SK-N-SH (cell line): ENCODE measurements at regions not wholly inside any gene's neighbourhood (a gene's known extent, or its start where the extent isn't known, plus 50 kb on each side); places are given as distances from the start of the nearest gene placed in this dataset.

Experiments
- CTCF ChIA-PET: fragments of 300-600, 350-600 bp; formaldehyde crosslinking; extraction: SDS; loops from one replicate; lab custom pipeline; 2021; lab: Yijun Ruan, JAX
- POLR2A ChIA-PET: fragments of 350-600 bp; sonication (Branson Sonifier 250); formaldehyde crosslinking; extraction: SDS; loops from one replicate; lab custom pipeline; 2020; ENCODE audit warnings: antibody characterized with exemption, inconsistent platforms; lab: Yijun Ruan, JAX
- DNase-seq: peaks from one replicate; pipeline ENCODE4 v3.0.0; 2012
- H2AFZ ChIP-seq: fragments of 200-600 bp; sonication (generic); 2 replicates; pipeline ENCODE4 v1.8.1; 2016; ENCODE audit warnings: antibody characterized with exemption, mild to moderate bottlenecking, low read depth
- H3F3A ChIP-seq: fragments of 200-600 bp; sonication (generic); replicated peaks from 2 replicates; pipeline ENCODE3; 2016; ENCODE audit warnings: antibody characterized with exemption, mild to moderate bottlenecking; ENCODE audit not compliant: insufficient read depth
- H3K27ac ChIP-seq, 2 experiments: fragments of 200-500 bp in 1 of 2; fragments of 200-600 bp in 1 of 2; sonication (Bioruptor generic) in 1 of 2; sonication (generic), shearing (Covaris generic) in 1 of 2; 2 replicates each; pipeline versions ENCODE4 v1.5.1 to v1.6.1; 2014 to 2016; ENCODE audit warnings: low read depth in 2 of 2, inconsistent platforms in 1 of 2, low read length in 1 of 2, mild to moderate bottlenecking in 1 of 2, mixed read lengths in 1 of 2
- H3K27me3 ChIP-seq: fragments of 200-600 bp; sonication (generic), shearing (Covaris generic); 2 replicates; pipeline ENCODE4 v1.6.1; 2016; ENCODE audit warnings: mixed run types; ENCODE audit not compliant: insufficient read depth
- H3K36me3 ChIP-seq, 2 experiments: fragments of 200-500 bp in 1 of 2; fragments of 200-600 bp in 1 of 2; sonication (Bioruptor generic) in 1 of 2; sonication (generic) in 1 of 2; replicated peaks in 1 of 2; 2 replicates each; pipeline versions ENCODE3 to v1.5.1; 2014 to 2016; ENCODE audit warnings: low read length in 1 of 2, mild to moderate bottlenecking in 1 of 2; ENCODE audit not compliant: insufficient read depth in 2 of 2, control insufficient read depth in 1 of 2
- H3K4me1 ChIP-seq, 2 experiments: fragments of 200-500 bp in 1 of 2; fragments of 200-600 bp in 1 of 2; sonication (Bioruptor generic) in 1 of 2; sonication (generic), shearing (Covaris generic) in 1 of 2; 2 replicates each; pipeline versions ENCODE4 v1.5.1 to v1.6.1; 2014 to 2016; ENCODE audit warnings: low read depth in 1 of 2, low read length in 1 of 2, mixed run types in 1 of 2; ENCODE audit not compliant: insufficient read depth in 2 of 2, control insufficient read depth in 1 of 2
- H3K4me2 ChIP-seq: fragments of 200-600 bp; sonication (generic), shearing (Covaris generic); 2 replicates; pipeline ENCODE4 v1.6.1; 2017; ENCODE audit warnings: mixed run types
- H3K4me3 ChIP-seq, 2 experiments: fragments of 200-500 bp in 1 of 2; fragments of 200-600 bp in 1 of 2; sonication (Bioruptor generic) in 1 of 2; sonication (generic), shearing (Covaris generic) in 1 of 2; 2 replicates each; pipeline versions ENCODE4 v1.5.1 to v1.8.1; 2014 to 2016; ENCODE audit warnings: low read depth in 2 of 2, inconsistent platforms in 1 of 2, low read length in 1 of 2, mild to moderate bottlenecking in 1 of 2, mixed read lengths in 1 of 2, moderate library complexity in 1 of 2
- H3K79me2 ChIP-seq: fragments of 200-600 bp; sonication (generic); 2 replicates; pipeline ENCODE4 v1.8.1; 2017; ENCODE audit warnings: mild to moderate bottlenecking; ENCODE audit not compliant: insufficient read depth
- H3K9ac ChIP-seq: fragments of 200-600 bp; sonication (generic); 2 replicates; pipeline ENCODE4 v1.6.1; 2017; ENCODE audit warnings: mixed run types
- H3K9me2 ChIP-seq: fragments of 200-600 bp; sonication (generic); 2 replicates; pipeline ENCODE4 v1.6.1; 2017; ENCODE audit warnings: mixed run types
- H3K9me3 ChIP-seq: fragments of 200-600 bp; sonication (generic); 2 replicates; pipeline ENCODE4 v1.6.1; 2017; ENCODE audit warnings: mixed run types, mild to moderate bottlenecking, moderate library complexity
- H4K20me1 ChIP-seq: fragments of 200-600 bp; sonication (generic); 2 replicates; pipeline ENCODE4 v1.6.1; 2017; ENCODE audit warnings: mild to moderate bottlenecking, mixed run types; ENCODE audit not compliant: insufficient read depth
- CHD2 ChIP-seq: fragments of 150-350 bp; IDR thresholded peaks from 2 replicates; pipeline ENCODE4 v1.6.1; 2018; ENCODE audit warnings: low read length; ENCODE audit not compliant: partially characterized antibody
- CTCF ChIP-seq: fragments of 200-600 bp; sonication (generic); IDR thresholded peaks from 2 replicates; pipeline ENCODE4 v1.6.1; 2017; ENCODE audit warnings: antibody characterized with exemption, mild to moderate bottlenecking, moderate library complexity
- ELF1 ChIP-seq: IDR thresholded peaks from 2 replicates; pipeline ENCODE4 v1.4.0; 2012
- GATA2 ChIP-seq: sonication (generic); formaldehyde crosslinking; IDR thresholded peaks from 2 replicates; pipeline ENCODE4 v1.5.0; 2020; ENCODE audit warnings: mild to moderate bottlenecking, missing genetic modification reagents
- NFIC ChIP-seq: IDR thresholded peaks from 2 replicates; pipeline ENCODE4 v1.4.0; 2012; ENCODE audit warnings: borderline replicate concordance
- NRF1 ChIP-seq: IDR thresholded peaks from 2 replicates; pipeline ENCODE4 v1.6.1; 2012; ENCODE audit warnings: low read depth, mild to moderate bottlenecking, low read length
- PBX3 ChIP-seq: IDR thresholded peaks from 2 replicates; pipeline ENCODE4; 2012
- SMC3 ChIP-seq: IDR thresholded peaks from 2 replicates; pipeline ENCODE4 v1.6.1; 2012; ENCODE audit warnings: low read depth, low read length, improper control_type of control experiment
- USF1 ChIP-seq: IDR thresholded peaks from 2 replicates; pipeline ENCODE4 v1.4.0; 2012; ENCODE audit warnings: low read depth, borderline replicate concordance
- WGBS: methylation state at CpG from one replicate; pipeline ENCODE4 v1.1.6; 2017; ENCODE audit warnings: low lambda C conversion rate; 5-methylcytosine and 5-hydroxymethylcytosine counted together
- TF ChIP-seq, protein P1 (sequence below): IDR thresholded peaks from 2 replicates; pipeline ENCODE4 v1.4.0; 2012; ENCODE audit warnings: low read depth, borderline replicate concordance

DNA sequence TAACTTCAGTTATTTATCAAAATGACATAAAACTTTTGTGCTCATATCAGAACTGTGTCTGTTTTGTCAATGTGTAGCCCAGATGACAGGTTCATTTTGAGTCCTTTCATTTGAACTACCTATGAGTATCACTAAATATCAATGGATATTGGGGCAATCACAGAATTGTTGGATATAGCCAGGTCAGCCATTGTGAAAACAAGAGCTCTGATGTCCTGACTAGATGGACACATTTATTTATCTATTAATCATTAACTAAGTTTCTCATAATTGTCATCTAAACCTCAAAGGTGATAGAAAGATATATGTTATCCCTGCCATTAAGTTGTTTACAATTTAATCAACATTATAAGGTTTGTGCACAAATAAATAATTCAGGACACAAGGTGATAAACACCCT is 638.3 kb upstream of the GRIA3 start:
- H3K27me3 ChIP-seq: no peaks in the 10 kb centered on the region
- H3K9ac ChIP-seq: no peak overlapping the region
- H3K4me2 ChIP-seq: no peak overlapping the region
- H3F3A ChIP-seq: no peaks in the 10 kb centered on the region
- no peaks in the 10 kb centered on the region for H3K36me3 ChIP-seq
- TF ChIP-seq, protein P1, sequence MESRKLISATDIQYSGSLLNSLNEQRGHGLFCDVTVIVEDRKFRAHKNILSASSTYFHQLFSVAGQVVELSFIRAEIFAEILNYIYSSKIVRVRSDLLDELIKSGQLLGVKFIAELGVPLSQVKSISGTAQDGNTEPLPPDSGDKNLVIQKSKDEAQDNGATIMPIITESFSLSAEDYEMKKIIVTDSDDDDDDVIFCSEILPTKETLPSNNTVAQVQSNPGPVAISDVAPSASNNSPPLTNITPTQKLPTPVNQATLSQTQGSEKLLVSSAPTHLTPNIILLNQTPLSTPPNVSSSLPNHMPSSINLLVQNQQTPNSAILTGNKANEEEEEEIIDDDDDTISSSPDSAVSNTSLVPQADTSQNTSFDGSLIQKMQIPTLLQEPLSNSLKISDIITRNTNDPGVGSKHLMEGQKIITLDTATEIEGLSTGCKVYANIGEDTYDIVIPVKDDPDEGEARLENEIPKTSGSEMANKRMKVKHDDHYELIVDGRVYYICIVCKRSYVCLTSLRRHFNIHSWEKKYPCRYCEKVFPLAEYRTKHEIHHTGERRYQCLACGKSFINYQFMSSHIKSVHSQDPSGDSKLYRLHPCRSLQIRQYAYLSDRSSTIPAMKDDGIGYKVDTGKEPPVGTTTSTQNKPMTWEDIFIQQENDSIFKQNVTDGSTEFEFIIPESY: no peak
- TF ChIP-seq GATA2: no peak
- TF ChIP-seq CHD2: no peak
- no peaks in the 10 kb centered on the region for H4K20me1 ChIP-seq
- ChIA-PET CTCF (no interaction called here), POLR2A (no interaction called here)
- H3K4me3 ChIP-seq: no peak overlapping the region
- no peaks in the 10 kb centered on the region for H3K9me2 ChIP-seq
- no peaks in the 10 kb centered on the region for H3K9me3 ChIP-seq
- no peak overlapping the region for H3K27ac ChIP-seq
- no peaks in the 10 kb centered on the region for H3K4me1 ChIP-seq
- no peaks in the 10 kb centered on the region for H3K79me2 ChIP-seq
- DNase-seq: no peak
- H2AFZ ChIP-seq: no peak overlapping the region

DNA sequence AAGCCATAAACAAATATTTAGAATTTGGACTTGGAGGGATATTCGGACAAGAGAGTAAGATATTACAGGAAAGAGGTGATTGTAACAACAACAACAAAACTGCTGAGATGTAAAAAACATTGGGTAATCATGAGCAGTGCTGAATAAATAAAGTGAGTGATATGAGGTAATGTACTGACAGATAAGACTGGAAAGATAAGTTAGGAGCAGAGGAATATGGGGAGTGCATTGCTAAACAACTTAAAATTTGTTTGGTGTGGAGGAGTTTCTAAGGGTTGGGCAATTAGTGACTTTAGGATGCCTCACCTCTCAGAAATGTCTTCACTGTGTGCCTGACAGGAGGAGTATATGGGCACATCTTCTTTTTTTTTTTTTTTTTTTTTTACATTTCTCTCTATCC is 637.8 kb upstream of the GRIA3 start:
- Histone ChIP-seq H4K20me1 (no peaks in the 10 kb centered on the region), H3K36me3 (no peaks in the 10 kb centered on the region), H3K4me1 (no peaks in the 10 kb centered on the region), H3K4me3 (no peak overlapping the region), H3K27ac (no peak overlapping the region), H3K9me2 (no peaks in the 10 kb centered on the region), H3K79me2 (no peaks in the 10 kb centered on the region), H3K27me3 (no peaks in the 10 kb centered on the region), H3F3A (no peaks in the 10 kb centered on the region), H2AFZ (no peak overlapping the region), H3K9me3 (no peaks in the 10 kb centered on the region), H3K9ac (no peak overlapping the region), H3K4me2 (no peak overlapping the region)
- no peak for DNase-seq
- CTCF ChIA-PET: no interaction called here
- POLR2A ChIA-PET: no interaction called here
- no peak for TF ChIP-seq CTCF
- TF ChIP-seq USF1: no peak
- no peak for TF ChIP-seq NFIC
- 12% methylated on average over 1 of the region's 1 CpG for WGBS

- H3K27ac ChIP-seq: no peak overlapping the region
- H3K27me3 ChIP-seq: no peaks in the 10 kb centered on the region
- no peak overlapping the region for H3K4me2 ChIP-seq
- H3F3A ChIP-seq: no peaks in the 10 kb centered on the region
- H2AFZ ChIP-seq: no peak overlapping the region
- no peaks in the 10 kb centered on the region for H3K36me3 ChIP-seq
- H3K4me3 ChIP-seq: no peak overlapping the region
- no peaks in the 10 kb centered on the region for H3K9me3 ChIP-seq
- no peak for TF ChIP-seq NRF1
- TF ChIP-seq PBX3: no peak
- no peak for TF ChIP-seq SMC3
- no peak for TF ChIP-seq ELF1
- TF ChIP-seq, protein P1: no peak
- no peaks in the 10 kb centered on the region for H4K20me1 ChIP-seq
- no peaks in the 10 kb centered on the region for H3K9me2 ChIP-seq
- DNase-seq: no peak
- H3K79me2 ChIP-seq: no peaks in the 10 kb centered on the region
- no peak overlapping the region for H3K9ac ChIP-seq
- no peaks in the 10 kb centered on the region for H3K4me1 ChIP-seq
- ChIA-PET CTCF (no interaction called here), POLR2A (no interaction called here)
- WGBS: 7% methylated on average over 3 of the region's 3 CpGs
Measured at GRCh38 chrX:122552286-122552800, 631.7 kb upstream of the GRIA3 start.
